Loucy (cell line): ENCODE measurements at regions not wholly inside any gene's neighbourhood (a gene's known extent, or its start where the extent isn't known, plus 50 kb on each side); places are given as distances from the start of the nearest gene placed in this dataset.

ENCODE experiments used
- EZH2phosphoT487 ChIP-seq: fragments of 200-600 bp; IDR thresholded peaks from 2 replicates; pipeline ENCODE4 v1.6.1; 2018; ENCODE audit warnings: antibody characterized with exemption, mild to moderate bottlenecking, moderate library complexity, borderline replicate concordance
- TF ChIP-seq, protein P1 (sequence below): fragments of 200-600 bp; sonication (generic); conservative IDR thresholded peaks from 2 replicates; pipeline ENCODE4 v1.5.1; 2014; ENCODE audit warnings: mild to moderate bottlenecking, antibody characterized with exemption, low read length

DNA sequence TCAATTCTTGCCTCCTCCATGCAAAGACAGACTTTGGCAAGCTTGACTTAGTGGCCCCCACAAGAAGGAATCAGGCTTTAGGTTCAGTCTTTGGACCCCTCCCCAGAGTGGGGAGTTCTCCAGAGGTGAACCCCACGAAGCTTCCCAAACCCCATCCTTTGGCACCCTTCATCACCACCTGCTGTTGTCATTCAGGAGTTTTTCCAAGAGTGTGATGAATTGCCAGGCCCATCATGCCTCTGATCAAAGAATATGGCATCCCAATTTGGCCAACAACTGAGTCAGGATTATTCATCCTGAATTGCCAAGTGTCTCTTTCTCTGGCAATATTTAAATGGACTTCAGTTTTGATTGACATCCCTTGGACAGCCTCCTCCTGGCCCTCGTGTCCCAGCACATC is 404.7 kb upstream of the MKI67 start:
- TF ChIP-seq, protein P1, sequence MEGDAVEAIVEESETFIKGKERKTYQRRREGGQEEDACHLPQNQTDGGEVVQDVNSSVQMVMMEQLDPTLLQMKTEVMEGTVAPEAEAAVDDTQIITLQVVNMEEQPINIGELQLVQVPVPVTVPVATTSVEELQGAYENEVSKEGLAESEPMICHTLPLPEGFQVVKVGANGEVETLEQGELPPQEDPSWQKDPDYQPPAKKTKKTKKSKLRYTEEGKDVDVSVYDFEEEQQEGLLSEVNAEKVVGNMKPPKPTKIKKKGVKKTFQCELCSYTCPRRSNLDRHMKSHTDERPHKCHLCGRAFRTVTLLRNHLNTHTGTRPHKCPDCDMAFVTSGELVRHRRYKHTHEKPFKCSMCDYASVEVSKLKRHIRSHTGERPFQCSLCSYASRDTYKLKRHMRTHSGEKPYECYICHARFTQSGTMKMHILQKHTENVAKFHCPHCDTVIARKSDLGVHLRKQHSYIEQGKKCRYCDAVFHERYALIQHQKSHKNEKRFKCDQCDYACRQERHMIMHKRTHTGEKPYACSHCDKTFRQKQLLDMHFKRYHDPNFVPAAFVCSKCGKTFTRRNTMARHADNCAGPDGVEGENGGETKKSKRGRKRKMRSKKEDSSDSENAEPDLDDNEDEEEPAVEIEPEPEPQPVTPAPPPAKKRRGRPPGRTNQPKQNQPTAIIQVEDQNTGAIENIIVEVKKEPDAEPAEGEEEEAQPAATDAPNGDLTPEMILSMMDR = no peak
- TF ChIP-seq EZH2phosphoT487 = no peak
